Endodermal cell (in vitro differentiated cells): ENCODE measurements at regions not wholly inside any gene's neighbourhood (a gene's known extent, or its start where the extent isn't known, plus 50 kb on each side); places are given as distances from the start of the nearest gene placed in this dataset.

Source experiments
- DNase-seq: peaks from one replicate; pipeline ENCODE4 v3.0.0-alpha.2; 2017
- H3K27ac ChIP-seq: 2 replicates; pipeline ENCODE4 v1.5.1; 2013; ENCODE audit warnings: mild to moderate bottlenecking, low read depth, low read length, moderate library complexity
- H3K27me3 ChIP-seq: 2 replicates; pipeline ENCODE4 v1.6.1; 2013; ENCODE audit warnings: mild to moderate bottlenecking, low read length, moderate library complexity; ENCODE audit not compliant: insufficient read depth, control insufficient read depth, poor library complexity, severe bottlenecking
- H3K36me3 ChIP-seq: 2 replicates; pipeline ENCODE4 v1.7.0; 2013; ENCODE audit warnings: mild to moderate bottlenecking, low read length, moderate library complexity; ENCODE audit not compliant: control insufficient read depth, insufficient read depth
- H3K4me1 ChIP-seq: one replicate; pipeline ENCODE4 v1.7.0; 2013; ENCODE audit warnings: low read length; ENCODE audit not compliant: control insufficient read depth, insufficient read depth
- H3K4me3 ChIP-seq: 2 replicates; pipeline ENCODE4 v1.5.1; 2013; ENCODE audit warnings: mild to moderate bottlenecking, low read length, moderate library complexity
- H3K9ac ChIP-seq: 2 replicates; pipeline ENCODE4 v1.6.1; 2013; ENCODE audit warnings: mild to moderate bottlenecking, low read length, moderate library complexity; ENCODE audit not compliant: poor library complexity, severe bottlenecking; ENCODE audit errors: extremely low read depth
- H3K9me3 ChIP-seq: 2 replicates; pipeline ENCODE4 v1.6.1; 2013; ENCODE audit warnings: mild to moderate bottlenecking, low read length, moderate library complexity; ENCODE audit not compliant: control insufficient read depth
- H3K27ac Mint-ChIP-seq: 2 replicates; pipeline ENCODE4 v1.8.0; 2020; ENCODE audit warnings: mixed read lengths
- H3K27me3 Mint-ChIP-seq: 2 replicates; pipeline ENCODE4 v1.8.0; 2021; ENCODE audit warnings: mild to moderate bottlenecking, mixed read lengths; ENCODE audit not compliant: insufficient read depth
- H3K36me3 Mint-ChIP-seq: 2 replicates; pipeline ENCODE4 v1.8.0; 2020; ENCODE audit warnings: low read depth, mixed read lengths
- H3K4me1 Mint-ChIP-seq: 2 replicates; pipeline ENCODE4 v1.8.0; 2020; ENCODE audit warnings: mixed read lengths
- H3K4me3 Mint-ChIP-seq: 2 replicates; pipeline ENCODE4 v1.8.0; 2020; ENCODE audit warnings: mild to moderate bottlenecking, moderate library complexity, mixed read lengths
- H3K9me3 Mint-ChIP-seq: 2 replicates; pipeline ENCODE4 v1.8.0; 2020; ENCODE audit warnings: mild to moderate bottlenecking, mixed read lengths
- CTCF ChIP-seq: fragments of 200-600 bp; sonication (generic); conservative IDR thresholded peaks from 2 replicates; pipeline ENCODE4 v1.5.0; 2021; ENCODE audit warnings: antibody characterized with exemption, mild to moderate bottlenecking
- WGBS, 2 experiments: methylation state at CpG; one replicate each; pipeline versions ENCODE4 v1.1.5 to v1.1.7; 2013; ENCODE audit warnings: missing lambda C conversion rate in 2 of 2, mixed read lengths in 1 of 2; ENCODE audit not compliant: insufficient coverage in 1 of 2, insufficient read length in 1 of 2; 5-methylcytosine and 5-hydroxymethylcytosine counted together

- Histone ChIP-seq H3K27ac (no peak overlapping the region), H3K36me3 (no peaks in the 10 kb centered on the region), H3K4me1 (no peaks in the 10 kb centered on the region), H3K27me3 (no peaks in the 10 kb centered on the region), H3K4me3 (no peak overlapping the region), H3K9ac (no peak overlapping the region), H3K9me3 (no peaks in the 10 kb centered on the region)
- no peak overlapping the region for H3K27ac Mint-ChIP-seq
- H3K4me3 Mint-ChIP-seq = no peak overlapping the region
- no peaks in the 10 kb centered on the region for H3K9me3 Mint-ChIP-seq
- TF ChIP-seq CTCF = peak; percentile 25
- peaks cover 9% of the 10 kb centered on the region for H3K4me1 Mint-ChIP-seq
- H3K27me3 Mint-ChIP-seq = no peaks in the 10 kb centered on the region
- H3K36me3 Mint-ChIP-seq = no peaks in the 10 kb centered on the region
- 86 to 94% methylated on average over 2 to 3 of the region's 3 CpGs for WGBS, 2 experiments
- no peak for DNase-seq
Observed at GRCh38 chr2:113838744-113839444, 51.0 kb upstream of the ACTR3 start.

- 86% methylated on average over 2 of the region's 2 CpGs; no CpG with 5 or more reads in 1 of the 2 experiments for WGBS, 2 experiments
- Histone ChIP-seq H3K27me3 (no peaks in the 10 kb centered on the region), H3K4me3 (no peak overlapping the region), H3K36me3 (no peaks in the 10 kb centered on the region), H3K27ac (no peak overlapping the region), H3K9me3 (no peaks in the 10 kb centered on the region), H3K9ac (no peak overlapping the region), H3K4me1 (no peaks in the 10 kb centered on the region)
- DNase-seq = no peak
- no peak overlapping the region for H3K27ac Mint-ChIP-seq
- no peaks in the 10 kb centered on the region for H3K36me3 Mint-ChIP-seq
- no peaks in the 10 kb centered on the region for H3K9me3 Mint-ChIP-seq
- H3K4me3 Mint-ChIP-seq = no peak overlapping the region
- peaks cover 9% of the 10 kb centered on the region for H3K4me1 Mint-ChIP-seq
- TF ChIP-seq CTCF = no peak
- H3K27me3 Mint-ChIP-seq = no peaks in the 10 kb centered on the region
Observed at GRCh38 chr2:113838277-113838676, 51.6 kb upstream of the ACTR3 start.

DNA sequence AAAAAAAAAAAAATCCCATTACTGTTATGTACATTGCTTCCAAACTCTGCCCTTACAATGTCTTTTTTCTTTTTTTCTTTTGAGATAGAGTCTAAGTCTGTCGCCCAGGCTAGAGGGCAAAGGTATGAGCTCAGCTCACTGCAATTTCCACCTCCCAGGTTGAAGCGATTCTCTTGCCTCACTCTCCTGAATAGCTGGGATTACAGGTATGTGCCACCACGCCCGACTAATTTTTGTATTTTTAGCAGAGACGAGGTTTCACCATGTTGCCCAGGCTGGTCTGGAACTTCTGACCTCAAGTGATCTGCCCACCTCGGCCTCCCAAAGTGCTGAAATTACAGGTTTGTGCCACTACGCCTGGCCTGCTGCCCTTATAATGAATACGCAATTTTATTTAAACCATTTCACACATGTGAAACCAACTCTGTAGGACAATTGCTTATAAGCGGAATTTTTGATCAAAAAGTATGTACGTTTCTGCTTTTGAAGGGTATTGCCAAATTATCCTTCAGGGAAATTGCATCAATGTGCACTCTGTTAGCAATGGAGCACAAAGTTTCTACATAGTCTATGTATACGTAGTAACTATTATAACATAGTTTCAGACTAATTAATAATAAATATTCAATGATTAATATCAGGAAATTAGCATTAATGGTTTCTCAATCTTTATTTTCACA lies 55.7 kb upstream of the ACTR3 start:
- no peak for TF ChIP-seq CTCF
- Histone ChIP-seq H3K4me3 (no peak overlapping the region), H3K27ac (no peak overlapping the region), H3K36me3 (no peaks in the 10 kb centered on the region), H3K9ac (no peak overlapping the region), H3K9me3 (no peaks in the 10 kb centered on the region), H3K27me3 (no peaks in the 10 kb centered on the region), H3K4me1 (peaks cover 4% of the 10 kb centered on the region)
- DNase-seq = no peak
- Mint-ChIP-seq H3K4me1 (peaks cover 4% of the 10 kb centered on the region), H3K4me3 (no peak overlapping the region), H3K36me3 (no peaks in the 10 kb centered on the region), H3K27ac (no peak overlapping the region), H3K9me3 (no peaks in the 10 kb centered on the region), H3K27me3 (peaks cover 15% of the 10 kb centered on the region)
- 91 to 94% methylated on average over 9 to 10 of the region's 11 CpGs for WGBS, 2 experiments
